ENCODE measurements at regions not wholly inside any gene's neighbourhood (a gene's known extent, or its start where the extent isn't known, plus 50 kb on each side); places are given as distances from the start of the nearest gene placed in this dataset.
"Not testable (repeated sequence)": the region's sequence is repeated elsewhere in the genome, so short reads cannot be mapped to it uniquely, and the experiment has no call there.

DNA sequence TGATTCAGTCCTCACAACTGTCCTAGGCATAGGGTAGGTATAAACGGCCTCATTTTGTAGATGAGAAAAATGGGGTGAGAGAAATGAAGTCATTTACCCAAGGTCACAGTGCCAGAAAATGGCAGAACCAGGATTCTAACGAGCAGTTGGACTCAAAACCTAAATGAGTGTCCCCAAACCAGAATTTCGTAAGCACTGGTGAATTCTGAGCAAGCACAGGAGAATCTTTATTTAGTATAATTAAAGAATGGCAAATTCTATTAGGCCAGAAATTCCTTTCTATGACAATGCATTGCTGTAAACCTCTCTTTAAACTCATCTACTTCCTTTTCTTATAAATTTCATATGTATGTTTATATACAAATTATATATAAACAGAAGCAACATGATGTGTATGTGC is 66.8 kb upstream of the ST3GAL6 start:
- TF ChIP-seq, protein P1, sequence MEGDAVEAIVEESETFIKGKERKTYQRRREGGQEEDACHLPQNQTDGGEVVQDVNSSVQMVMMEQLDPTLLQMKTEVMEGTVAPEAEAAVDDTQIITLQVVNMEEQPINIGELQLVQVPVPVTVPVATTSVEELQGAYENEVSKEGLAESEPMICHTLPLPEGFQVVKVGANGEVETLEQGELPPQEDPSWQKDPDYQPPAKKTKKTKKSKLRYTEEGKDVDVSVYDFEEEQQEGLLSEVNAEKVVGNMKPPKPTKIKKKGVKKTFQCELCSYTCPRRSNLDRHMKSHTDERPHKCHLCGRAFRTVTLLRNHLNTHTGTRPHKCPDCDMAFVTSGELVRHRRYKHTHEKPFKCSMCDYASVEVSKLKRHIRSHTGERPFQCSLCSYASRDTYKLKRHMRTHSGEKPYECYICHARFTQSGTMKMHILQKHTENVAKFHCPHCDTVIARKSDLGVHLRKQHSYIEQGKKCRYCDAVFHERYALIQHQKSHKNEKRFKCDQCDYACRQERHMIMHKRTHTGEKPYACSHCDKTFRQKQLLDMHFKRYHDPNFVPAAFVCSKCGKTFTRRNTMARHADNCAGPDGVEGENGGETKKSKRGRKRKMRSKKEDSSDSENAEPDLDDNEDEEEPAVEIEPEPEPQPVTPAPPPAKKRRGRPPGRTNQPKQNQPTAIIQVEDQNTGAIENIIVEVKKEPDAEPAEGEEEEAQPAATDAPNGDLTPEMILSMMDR (IDR thresholded peaks at IDR 0.05): not testable (repeated sequence)
- not testable (repeated sequence) for TF ChIP-seq POLR2AphosphoS5, EP300 (IDR thresholded peaks at IDR 0.05)

Measured in gastroesophageal sphincter (tissue), 3 donors.